ENCODE measurements at regions not wholly inside any gene's neighbourhood (a gene's known extent, or its start where the extent isn't known, plus 50 kb on each side); places are given as distances from the start of the nearest gene placed in this dataset.

- Histone ChIP-seq H3K79me2 (ENCODE audit: insufficient read depth, low read length) (no peaks in the 10 kb centered on the region), H3K36me3 (ENCODE audit: insufficient read depth, low read length) (no peaks in the 10 kb centered on the region), H2AFZ (ENCODE audit: low read length) (peak overlapping the region; percentile 28), H3K27ac (ENCODE audit: low read depth, low read length) (no peak overlapping the region), H3K4me3 (ENCODE audit: insufficient read depth, low read length) (no peak overlapping the region), H3K4me1 (ENCODE audit: insufficient read depth, low read length) (no peaks in the 10 kb centered on the region), H3K9me3 (ENCODE audit: low read depth, low read length) (no peaks in the 10 kb centered on the region), H3K4me2 (ENCODE audit: insufficient read depth, low read length) (no peak overlapping the region), H4K20me1 (ENCODE audit: insufficient read depth, low read length) (no peaks in the 10 kb centered on the region), H3K27me3 (ENCODE audit: insufficient read depth, low read length) (no peaks in the 10 kb centered on the region)
- TF ChIP-seq, protein P1, sequence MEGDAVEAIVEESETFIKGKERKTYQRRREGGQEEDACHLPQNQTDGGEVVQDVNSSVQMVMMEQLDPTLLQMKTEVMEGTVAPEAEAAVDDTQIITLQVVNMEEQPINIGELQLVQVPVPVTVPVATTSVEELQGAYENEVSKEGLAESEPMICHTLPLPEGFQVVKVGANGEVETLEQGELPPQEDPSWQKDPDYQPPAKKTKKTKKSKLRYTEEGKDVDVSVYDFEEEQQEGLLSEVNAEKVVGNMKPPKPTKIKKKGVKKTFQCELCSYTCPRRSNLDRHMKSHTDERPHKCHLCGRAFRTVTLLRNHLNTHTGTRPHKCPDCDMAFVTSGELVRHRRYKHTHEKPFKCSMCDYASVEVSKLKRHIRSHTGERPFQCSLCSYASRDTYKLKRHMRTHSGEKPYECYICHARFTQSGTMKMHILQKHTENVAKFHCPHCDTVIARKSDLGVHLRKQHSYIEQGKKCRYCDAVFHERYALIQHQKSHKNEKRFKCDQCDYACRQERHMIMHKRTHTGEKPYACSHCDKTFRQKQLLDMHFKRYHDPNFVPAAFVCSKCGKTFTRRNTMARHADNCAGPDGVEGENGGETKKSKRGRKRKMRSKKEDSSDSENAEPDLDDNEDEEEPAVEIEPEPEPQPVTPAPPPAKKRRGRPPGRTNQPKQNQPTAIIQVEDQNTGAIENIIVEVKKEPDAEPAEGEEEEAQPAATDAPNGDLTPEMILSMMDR (IDR thresholded peaks at IDR 0.05; ENCODE audit: extremely low read depth, low read depth, low read length), result no peak
- DNase-seq (ENCODE audit: insufficient read length, low spot score, missing footprints), result no peak
These were observed 1461.6 kb downstream of the PCDH9 start for GRCh38 chr13:65768545-65768944.

DNA sequence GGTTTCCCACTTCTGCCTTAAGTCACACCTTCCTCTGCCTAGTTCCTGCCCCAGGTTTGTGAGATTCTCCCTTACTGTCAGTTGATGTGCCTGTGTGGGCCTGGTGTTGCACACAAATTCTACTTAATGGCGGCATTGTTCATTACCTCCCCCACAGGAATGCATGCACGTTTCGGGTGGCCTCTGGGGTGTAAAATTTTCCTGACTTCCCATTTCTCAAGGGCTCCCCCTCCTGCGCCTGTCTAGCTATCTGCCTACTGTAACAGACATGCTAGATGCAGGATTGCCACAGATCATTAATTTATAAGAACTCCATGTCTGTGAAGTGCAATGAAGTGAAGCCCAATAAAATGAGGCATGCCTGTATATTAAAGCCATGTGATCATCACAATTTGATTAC lies 1466.3 kb downstream of the PCDH9 start:
- Histone ChIP-seq H3K4me2 (ENCODE audit: insufficient read depth, low read length) (no peak overlapping the region), H3K27me3 (ENCODE audit: insufficient read depth, low read length) (no peaks in the 10 kb centered on the region), H3K4me1 (ENCODE audit: insufficient read depth, low read length) (no peaks in the 10 kb centered on the region), H3K9me3 (ENCODE audit: low read depth, low read length) (no peaks in the 10 kb centered on the region), H3K79me2 (ENCODE audit: insufficient read depth, low read length) (no peaks in the 10 kb centered on the region), H2AFZ (ENCODE audit: low read length) (peak overlapping the region; percentile 6), H3K4me3 (ENCODE audit: insufficient read depth, low read length) (no peak overlapping the region), H4K20me1 (ENCODE audit: insufficient read depth, low read length) (no peaks in the 10 kb centered on the region), H3K36me3 (ENCODE audit: insufficient read depth, low read length) (no peaks in the 10 kb centered on the region), H3K27ac (ENCODE audit: low read depth, low read length) (no peak overlapping the region)
- no peak for DNase-seq (ENCODE audit: insufficient read length, low spot score, missing footprints)
- TF ChIP-seq, protein P1 (IDR thresholded peaks at IDR 0.05; ENCODE audit: extremely low read depth, low read depth, low read length), result no peak

DNA sequence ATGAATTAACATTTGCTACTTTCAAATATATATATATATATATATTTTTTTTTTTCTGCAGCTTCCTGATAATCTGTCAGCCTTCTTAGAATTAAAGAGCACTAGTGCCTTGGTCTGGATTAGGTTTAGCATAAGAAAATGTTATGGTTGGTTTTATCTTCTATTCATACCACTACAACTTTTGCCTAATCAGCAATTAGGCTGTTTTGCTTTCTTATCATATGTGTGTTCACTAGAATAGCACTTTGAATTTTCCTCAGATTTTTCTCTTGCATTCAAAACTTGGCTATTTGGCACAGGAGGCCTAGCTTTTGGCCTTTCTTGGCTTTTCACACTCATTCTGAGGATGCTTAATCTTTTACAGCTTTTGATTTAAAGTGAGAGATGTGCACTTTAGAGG lies 1468.1 kb downstream of the PCDH9 start:
- TF ChIP-seq, protein P1 (IDR thresholded peaks at IDR 0.05; ENCODE audit: extremely low read depth, low read depth, low read length), result no peak
- Histone ChIP-seq H3K36me3 (ENCODE audit: insufficient read depth, low read length) (no peaks in the 10 kb centered on the region), H3K4me3 (ENCODE audit: insufficient read depth, low read length) (no peak overlapping the region), H3K4me1 (ENCODE audit: insufficient read depth, low read length) (no peaks in the 10 kb centered on the region), H4K20me1 (ENCODE audit: insufficient read depth, low read length) (no peaks in the 10 kb centered on the region), H3K27ac (ENCODE audit: low read depth, low read length) (no peak overlapping the region), H3K9me3 (ENCODE audit: low read depth, low read length) (peaks cover 2% of the 10 kb centered on the region), H3K27me3 (ENCODE audit: insufficient read depth, low read length) (no peaks in the 10 kb centered on the region), H3K79me2 (ENCODE audit: insufficient read depth, low read length) (no peaks in the 10 kb centered on the region), H2AFZ (ENCODE audit: low read length) (peak overlapping the region; percentile 33), H3K4me2 (ENCODE audit: insufficient read depth, low read length) (no peak overlapping the region)
- no peak for DNase-seq (ENCODE audit: insufficient read length, low spot score, missing footprints)

- no peaks in the 10 kb centered on the region for H4K20me1 ChIP-seq (ENCODE audit: insufficient read depth, low read length)
- H3K4me1 ChIP-seq (ENCODE audit: insufficient read depth, low read length), result no peaks in the 10 kb centered on the region
- no peak overlapping the region for H3K4me3 ChIP-seq (ENCODE audit: insufficient read depth, low read length)
- H3K4me2 ChIP-seq (ENCODE audit: insufficient read depth, low read length), result no peak overlapping the region
- H3K79me2 ChIP-seq (ENCODE audit: insufficient read depth, low read length), result no peaks in the 10 kb centered on the region
- H3K36me3 ChIP-seq (ENCODE audit: insufficient read depth, low read length), result no peaks in the 10 kb centered on the region
- H3K27ac ChIP-seq (ENCODE audit: low read depth, low read length), result no peak overlapping the region
- no peak for DNase-seq (ENCODE audit: insufficient read length, low spot score, missing footprints)
- no peak overlapping the region for H2AFZ ChIP-seq (ENCODE audit: low read length)
- H3K27me3 ChIP-seq (ENCODE audit: insufficient read depth, low read length), result no peaks in the 10 kb centered on the region
- TF ChIP-seq, protein P1 (IDR thresholded peaks at IDR 0.05; ENCODE audit: extremely low read depth, low read depth, low read length), result no peak
- peaks cover 4% of the 10 kb centered on the region for H3K9me3 ChIP-seq (ENCODE audit: low read depth, low read length)
These were observed 1474.0 kb downstream of the PCDH9 start for GRCh38 chr13:65756071-65756671.

All from osteoblast (primary cell).